HCT116 (cell line): ENCODE measurements at regions not wholly inside any gene's neighbourhood (a gene's known extent, or its start where the extent isn't known, plus 50 kb on each side); places are given as distances from the start of the nearest gene placed in this dataset.

Experiments
- ATAC-seq: fragments of 200-7000 bp; cut with Tn5 transposase; 2 replicates; pipeline ENCODE4 v1.9.1; 2020; ENCODE audit warnings: mild to moderate bottlenecking, moderate library complexity
- BruUV-seq: library from RNA; stranded (reverse); fragments of 400-500 nt; replicated peaks from 2 replicates; lab custom pipeline; 2021; lab: Mats Ljungman, UMichigan
- CTCF ChIA-PET: fragments of 300-600 bp; sonication (Branson Sonifier 250); formaldehyde crosslinking; loops from one replicate; lab custom pipeline; 2021; ENCODE audit warnings: antibody characterized with exemption; lab: Charles Lee
- POLR2A ChIA-PET: fragments of 300-600, 350-600 bp; sonication (Branson Sonifier 250); formaldehyde crosslinking; loops from one replicate; lab custom pipeline; 2021; ENCODE audit warnings: antibody characterized with exemption; lab: Charles Lee
- RAD21 ChIA-PET, 2 experiments: fragments of 300-600 bp; sonication (Branson Sonifier 250); formaldehyde crosslinking; loops; one replicate each; lab custom pipeline; 2023; ENCODE audit warnings: low total read pairs in 2 of 2; ENCODE audit not compliant: uncharacterized antibody in 2 of 2, unreplicated experiment in 2 of 2, low non-redundant PET in 1 of 2; lab: Charles Lee
- DNase-seq: peaks from one replicate; pipeline ENCODE4 v3.0.0-alpha.2; 2010; ENCODE audit warnings: low read depth, low spot score
- H2AFZ ChIP-seq: fragments of 200-600 bp; shearing (Covaris generic), sonication (generic); 2 replicates; pipeline ENCODE4 v1.6.1; 2017; ENCODE audit warnings: low read depth, mixed run types, mixed read lengths, antibody characterized with exemption, low read length; ENCODE audit not compliant: poor library complexity, severe bottlenecking
- H3K27ac ChIP-seq: 2 replicates; pipeline ENCODE4 v1.5.1; 2012; ENCODE audit warnings: low read depth, low read length
- H3K27me3 ChIP-seq: fragments of 200-600 bp; sonication (generic); 2 replicates; pipeline ENCODE4 v1.6.1; 2016; ENCODE audit warnings: mixed run types, low read length, mixed read lengths; ENCODE audit not compliant: insufficient read depth
- H3K36me3 ChIP-seq, 2 experiments: fragments of 200-500 bp in 1 of 2; fragments of 200-600 bp in 1 of 2; sonication (Bioruptor generic) in 1 of 2; sonication (generic) in 1 of 2; 2 replicates each; pipeline versions ENCODE4 v1.5.1 to v1.6.1; 2014 to 2016; ENCODE audit warnings: low read length in 2 of 2, inconsistent platforms in 1 of 2, mixed read lengths in 1 of 2, mixed run types in 1 of 2; ENCODE audit not compliant: insufficient read depth in 2 of 2, control insufficient read depth in 1 of 2
- H3K4me1 ChIP-seq, 2 experiments: fragments of 200-600 bp in 1 of 2; sonication (generic) in 1 of 2; 2 replicates each; pipeline versions ENCODE4 v1.5.1 to v1.6.1; 2012 to 2017; ENCODE audit warnings: low read length in 2 of 2, inconsistent platforms in 1 of 2, mild to moderate bottlenecking in 1 of 2, mixed read lengths in 1 of 2, mixed run types in 1 of 2, moderate library complexity in 1 of 2; ENCODE audit not compliant: insufficient read depth in 2 of 2, control insufficient read depth in 1 of 2
- H3K4me2 ChIP-seq: fragments of 200-600 bp; sonication (generic); 2 replicates; pipeline ENCODE4 v1.6.1; 2017; ENCODE audit warnings: mixed run types, low read length, mixed read lengths
- H3K4me3 ChIP-seq, 2 experiments: fragments of 200-600 bp in 1 of 2; sonication (generic) in 1 of 2; replicated peaks in 1 of 2; 2 replicates each; pipeline ENCODE4 v1.5.1; 2011 to 2016; ENCODE audit warnings: low read length in 2 of 2, control low read depth in 1 of 2, low read depth in 1 of 2, mild to moderate bottlenecking in 1 of 2, mixed read lengths in 1 of 2, mixed run types in 1 of 2
- H3K79me2 ChIP-seq: fragments of 200-600 bp; sonication (generic); 2 replicates; pipeline ENCODE4 v1.6.1; 2017; ENCODE audit warnings: mild to moderate bottlenecking, mixed run types, low read length, moderate library complexity, mixed read lengths; ENCODE audit not compliant: insufficient read depth
- H3K9ac ChIP-seq: fragments of 200-600 bp; sonication (generic); 2 replicates; pipeline ENCODE4 v1.6.1; 2016; ENCODE audit warnings: low read length, mixed read lengths
- H3K9me2 ChIP-seq: fragments of 200-600 bp; sonication (generic), shearing (Covaris generic); 2 replicates; pipeline ENCODE4 v1.6.1; 2017; ENCODE audit warnings: mixed run types, mild to moderate bottlenecking, moderate library complexity; ENCODE audit not compliant: insufficient read depth
- H3K9me3 ChIP-seq, 2 experiments: fragments of 200-500 bp in 1 of 2; fragments of 200-600 bp in 1 of 2; sonication (Bioruptor generic) in 1 of 2; sonication (generic) in 1 of 2; 2 replicates each; pipeline ENCODE4 v1.6.1; 2014 to 2017; ENCODE audit warnings: low read length in 2 of 2, mixed read lengths in 2 of 2, inconsistent platforms in 1 of 2, low read depth in 1 of 2, mild to moderate bottlenecking in 1 of 2, mixed run types in 1 of 2, moderate library complexity in 1 of 2; ENCODE audit not compliant: control insufficient read depth in 1 of 2, insufficient read depth in 1 of 2
- H4K20me1 ChIP-seq: fragments of 200-600 bp; sonication (generic), shearing (Covaris generic); 2 replicates; pipeline ENCODE4 v1.6.1; 2017; ENCODE audit warnings: mixed run types, mild to moderate bottlenecking, moderate library complexity; ENCODE audit not compliant: insufficient read depth
- CBX3 ChIP-seq: IDR thresholded peaks from 2 replicates; pipeline ENCODE4 v1.6.1; 2012; ENCODE audit warnings: low read depth
- CEBPB ChIP-seq: IDR thresholded peaks from 2 replicates; pipeline ENCODE4 v1.6.1; 2012; ENCODE audit warnings: low read depth
- EZH2 ChIP-seq: fragments of 200-600 bp; sonication (generic); IDR thresholded peaks from 2 replicates; pipeline ENCODE4 v1.6.1; 2017; ENCODE audit warnings: antibody characterized with exemption, mixed run types
- EZH2phosphoT487 ChIP-seq: fragments of 200-600 bp; IDR thresholded peaks from 2 replicates; pipeline ENCODE4 v1.6.1; 2018; ENCODE audit warnings: antibody characterized with exemption, borderline replicate concordance
- FOSL1 ChIP-seq: IDR thresholded peaks from 2 replicates; pipeline ENCODE4 v1.6.1; 2012; ENCODE audit warnings: low read depth
- JUND ChIP-seq: IDR thresholded peaks from 2 replicates; pipeline ENCODE4 v1.6.1; 2012
- RAD21 ChIP-seq: IDR thresholded peaks from 2 replicates; pipeline ENCODE4 v1.6.1; 2012; ENCODE audit warnings: low read depth, mild to moderate bottlenecking
- SP1 ChIP-seq: IDR thresholded peaks from 2 replicates; pipeline ENCODE4 v1.6.1; 2012; ENCODE audit warnings: low read depth
- SRF ChIP-seq: IDR thresholded peaks from 2 replicates; pipeline ENCODE4 v1.6.1; 2012; ENCODE audit warnings: low read depth
- TCF7L2 ChIP-seq: IDR thresholded peaks from 2 replicates; pipeline ENCODE4 v1.7.0; 2011; ENCODE audit warnings: borderline replicate concordance, inconsistent platforms; ENCODE audit not compliant: insufficient read depth, insufficient read length; ENCODE audit errors: extremely low read depth
- YY1 ChIP-seq: IDR thresholded peaks from 2 replicates; pipeline ENCODE4 v1.6.1; 2011; ENCODE audit warnings: low read length, low read depth, moderate library complexity, mild to moderate bottlenecking; ENCODE audit not compliant: insufficient replicate concordance; ENCODE audit errors: extremely low read depth
- ZNF274 ChIP-seq: fragments of 200-500 bp; sonication (Bioruptor generic); IDR thresholded peaks from 2 replicates; pipeline ENCODE4 v1.6.1; 2014; ENCODE audit warnings: mild to moderate bottlenecking, low read depth, low read length, inconsistent platforms
- intact Hi-C: fragments of 100-400 bp; cut with micrococcal nuclease; formaldehyde crosslinking; loops from 2 replicates; pipeline ENCODE4 v1.10.0; 2022
- TF ChIP-seq, protein P1 (sequence below): IDR thresholded peaks from 2 replicates; pipeline ENCODE4 v1.6.1; 2011; ENCODE audit warnings: mild to moderate bottlenecking, low read length, moderate library complexity; ENCODE audit not compliant: insufficient replicate concordance; ENCODE audit errors: extremely low read depth
- TF ChIP-seq, protein P2 (sequence below): IDR thresholded peaks from 2 replicates; pipeline ENCODE4 v1.6.1; 2012
- TF ChIP-seq, protein P3 (sequence below), 3 experiments: fragments of 200-600 bp in 1 of 3; sonication (generic) in 1 of 3; IDR thresholded peaks in 2 of 3; conservative IDR thresholded peaks in 1 of 3; 2 replicates each; pipeline ENCODE4 v1.5.1; 2012 to 2017; ENCODE audit warnings: low read depth in 2 of 3, low read length in 2 of 3, antibody characterized with exemption in 1 of 3, borderline replicate concordance in 1 of 3, control low read depth in 1 of 3, mild to moderate bottlenecking in 1 of 3, mixed read lengths in 1 of 3, mixed run types in 1 of 3, moderate library complexity in 1 of 3; ENCODE audit not compliant: insufficient read depth in 1 of 3
- TF ChIP-seq, protein P4 (sequence below): IDR thresholded peaks from 2 replicates; pipeline ENCODE4 v1.6.1; 2012; ENCODE audit warnings: low read depth

DNA sequence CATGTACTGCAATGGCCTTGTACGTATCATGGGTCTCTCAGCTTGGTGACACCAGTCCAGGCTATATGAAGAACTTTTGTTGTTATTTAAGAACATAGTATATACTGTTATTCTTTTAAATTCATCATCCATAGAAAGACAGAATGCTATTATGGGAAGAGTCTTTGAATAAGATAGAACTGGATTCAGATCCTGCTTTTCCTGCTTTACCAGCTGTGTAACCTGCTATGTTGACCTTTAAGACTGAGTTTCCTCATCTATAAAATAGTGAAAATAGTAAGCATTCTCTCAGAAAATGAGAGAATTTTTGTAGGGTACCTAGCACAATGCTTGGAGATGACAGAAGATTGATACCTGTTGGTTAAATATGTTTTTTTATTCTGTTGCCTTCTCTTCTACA is 204.1 kb upstream of the TBL1XR1 start:
- no peaks in the 10 kb centered on the region for H3K36me3 ChIP-seq
- no peaks in the 10 kb centered on the region for H3K4me1 ChIP-seq
- RAD21 ChIA-PET = no interaction called here
- ATAC-seq (no peak), DNase-seq (no peak)
- H3K4me3 ChIP-seq = no peak overlapping the region
- POLR2A ChIA-PET = no interaction called here
- intact Hi-C loops = no loop called here
- no peak overlapping the region for H3K9ac ChIP-seq
- H3K9me2 ChIP-seq = no peaks in the 10 kb centered on the region
- no peak overlapping the region for H2AFZ ChIP-seq
- CTCF ChIA-PET = no interaction called here
- no peak overlapping the region for H3K27ac ChIP-seq
- TF ChIP-seq, protein P1, sequence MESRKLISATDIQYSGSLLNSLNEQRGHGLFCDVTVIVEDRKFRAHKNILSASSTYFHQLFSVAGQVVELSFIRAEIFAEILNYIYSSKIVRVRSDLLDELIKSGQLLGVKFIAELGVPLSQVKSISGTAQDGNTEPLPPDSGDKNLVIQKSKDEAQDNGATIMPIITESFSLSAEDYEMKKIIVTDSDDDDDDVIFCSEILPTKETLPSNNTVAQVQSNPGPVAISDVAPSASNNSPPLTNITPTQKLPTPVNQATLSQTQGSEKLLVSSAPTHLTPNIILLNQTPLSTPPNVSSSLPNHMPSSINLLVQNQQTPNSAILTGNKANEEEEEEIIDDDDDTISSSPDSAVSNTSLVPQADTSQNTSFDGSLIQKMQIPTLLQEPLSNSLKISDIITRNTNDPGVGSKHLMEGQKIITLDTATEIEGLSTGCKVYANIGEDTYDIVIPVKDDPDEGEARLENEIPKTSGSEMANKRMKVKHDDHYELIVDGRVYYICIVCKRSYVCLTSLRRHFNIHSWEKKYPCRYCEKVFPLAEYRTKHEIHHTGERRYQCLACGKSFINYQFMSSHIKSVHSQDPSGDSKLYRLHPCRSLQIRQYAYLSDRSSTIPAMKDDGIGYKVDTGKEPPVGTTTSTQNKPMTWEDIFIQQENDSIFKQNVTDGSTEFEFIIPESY = no peak
- TF ChIP-seq SRF (no peak), TCF7L2 (no peak), YY1 (no peak), JUND (no peak), CEBPB (no peak), SP1 (no peak), RAD21 (no peak), EZH2phosphoT487 (no peak), FOSL1 (no peak), CBX3 (no peak), ZNF274 (no peak), EZH2 (no peak)
- TF ChIP-seq, protein P2, sequence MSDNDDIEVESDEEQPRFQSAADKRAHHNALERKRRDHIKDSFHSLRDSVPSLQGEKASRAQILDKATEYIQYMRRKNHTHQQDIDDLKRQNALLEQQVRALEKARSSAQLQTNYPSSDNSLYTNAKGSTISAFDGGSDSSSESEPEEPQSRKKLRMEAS = no peak
- TF ChIP-seq, protein P3, sequence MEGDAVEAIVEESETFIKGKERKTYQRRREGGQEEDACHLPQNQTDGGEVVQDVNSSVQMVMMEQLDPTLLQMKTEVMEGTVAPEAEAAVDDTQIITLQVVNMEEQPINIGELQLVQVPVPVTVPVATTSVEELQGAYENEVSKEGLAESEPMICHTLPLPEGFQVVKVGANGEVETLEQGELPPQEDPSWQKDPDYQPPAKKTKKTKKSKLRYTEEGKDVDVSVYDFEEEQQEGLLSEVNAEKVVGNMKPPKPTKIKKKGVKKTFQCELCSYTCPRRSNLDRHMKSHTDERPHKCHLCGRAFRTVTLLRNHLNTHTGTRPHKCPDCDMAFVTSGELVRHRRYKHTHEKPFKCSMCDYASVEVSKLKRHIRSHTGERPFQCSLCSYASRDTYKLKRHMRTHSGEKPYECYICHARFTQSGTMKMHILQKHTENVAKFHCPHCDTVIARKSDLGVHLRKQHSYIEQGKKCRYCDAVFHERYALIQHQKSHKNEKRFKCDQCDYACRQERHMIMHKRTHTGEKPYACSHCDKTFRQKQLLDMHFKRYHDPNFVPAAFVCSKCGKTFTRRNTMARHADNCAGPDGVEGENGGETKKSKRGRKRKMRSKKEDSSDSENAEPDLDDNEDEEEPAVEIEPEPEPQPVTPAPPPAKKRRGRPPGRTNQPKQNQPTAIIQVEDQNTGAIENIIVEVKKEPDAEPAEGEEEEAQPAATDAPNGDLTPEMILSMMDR (IDR thresholded peaks at IDR 0.05 in 2 of 3, conservative IDR thresholded peaks at IDR 0.05 in 1 of 3; ENCODE audit: borderline replicate concordance in 1 of 3, insufficient read depth in 1 of 3, low read depth in 2 of 3, low read length in 2 of 3) = no peak
- TF ChIP-seq, protein P4, sequence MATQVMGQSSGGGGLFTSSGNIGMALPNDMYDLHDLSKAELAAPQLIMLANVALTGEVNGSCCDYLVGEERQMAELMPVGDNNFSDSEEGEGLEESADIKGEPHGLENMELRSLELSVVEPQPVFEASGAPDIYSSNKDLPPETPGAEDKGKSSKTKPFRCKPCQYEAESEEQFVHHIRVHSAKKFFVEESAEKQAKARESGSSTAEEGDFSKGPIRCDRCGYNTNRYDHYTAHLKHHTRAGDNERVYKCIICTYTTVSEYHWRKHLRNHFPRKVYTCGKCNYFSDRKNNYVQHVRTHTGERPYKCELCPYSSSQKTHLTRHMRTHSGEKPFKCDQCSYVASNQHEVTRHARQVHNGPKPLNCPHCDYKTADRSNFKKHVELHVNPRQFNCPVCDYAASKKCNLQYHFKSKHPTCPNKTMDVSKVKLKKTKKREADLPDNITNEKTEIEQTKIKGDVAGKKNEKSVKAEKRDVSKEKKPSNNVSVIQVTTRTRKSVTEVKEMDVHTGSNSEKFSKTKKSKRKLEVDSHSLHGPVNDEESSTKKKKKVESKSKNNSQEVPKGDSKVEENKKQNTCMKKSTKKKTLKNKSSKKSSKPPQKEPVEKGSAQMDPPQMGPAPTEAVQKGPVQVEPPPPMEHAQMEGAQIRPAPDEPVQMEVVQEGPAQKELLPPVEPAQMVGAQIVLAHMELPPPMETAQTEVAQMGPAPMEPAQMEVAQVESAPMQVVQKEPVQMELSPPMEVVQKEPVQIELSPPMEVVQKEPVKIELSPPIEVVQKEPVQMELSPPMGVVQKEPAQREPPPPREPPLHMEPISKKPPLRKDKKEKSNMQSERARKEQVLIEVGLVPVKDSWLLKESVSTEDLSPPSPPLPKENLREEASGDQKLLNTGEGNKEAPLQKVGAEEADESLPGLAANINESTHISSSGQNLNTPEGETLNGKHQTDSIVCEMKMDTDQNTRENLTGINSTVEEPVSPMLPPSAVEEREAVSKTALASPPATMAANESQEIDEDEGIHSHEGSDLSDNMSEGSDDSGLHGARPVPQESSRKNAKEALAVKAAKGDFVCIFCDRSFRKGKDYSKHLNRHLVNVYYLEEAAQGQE = no peak
- BruUV-seq = no TSS peak
- H3K9me3 ChIP-seq = no peaks in the 10 kb centered on the region
- H3K27me3 ChIP-seq = no peaks in the 10 kb centered on the region
- H3K4me2 ChIP-seq = no peak overlapping the region
- no peaks in the 10 kb centered on the region for H4K20me1 ChIP-seq
- no peaks in the 10 kb centered on the region for H3K79me2 ChIP-seq
